SK-N-MC (cell line): ENCODE measurements at regions not wholly inside any gene's neighbourhood (a gene's known extent, or its start where the extent isn't known, plus 50 kb on each side); places are given as distances from the start of the nearest gene placed in this dataset.

Experiments used
- EZH2 ChIP-seq: fragments of 200-600 bp; sonication (generic); IDR thresholded peaks from one replicate; pipeline ENCODE4 v1.6.1; 2017; ENCODE audit warnings: antibody characterized with exemption
- POLR2AphosphoS5 ChIP-seq: IDR thresholded peaks from 2 replicates; pipeline ENCODE4 v1.6.1; 2012; ENCODE audit warnings: mild to moderate bottlenecking, low read depth, low read length, borderline replicate concordance

DNA sequence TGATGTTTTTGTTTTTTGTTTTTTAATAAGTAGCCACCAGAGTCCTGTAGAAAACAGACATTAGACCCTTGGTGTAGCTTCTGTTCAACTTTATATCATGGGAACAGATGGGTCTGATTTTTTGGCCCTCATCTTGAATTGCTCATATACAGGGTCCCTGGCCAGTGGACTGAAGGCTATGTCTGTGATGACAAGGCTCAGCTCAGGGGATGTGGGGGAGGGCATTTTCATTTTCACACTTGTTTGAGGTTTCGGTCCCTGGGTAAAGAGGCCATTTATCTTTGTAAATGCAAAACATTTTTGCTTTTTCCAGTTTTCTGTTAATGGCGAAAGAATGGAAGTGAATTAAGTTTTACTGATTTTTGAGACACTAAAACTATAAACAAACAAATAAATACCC is 257.6 kb upstream of the PHYHIPL start:
- TF ChIP-seq EZH2 (no peak), POLR2AphosphoS5 (no peak)
